ENCODE measurements at regions not wholly inside any gene's neighbourhood (a gene's known extent, or its start where the extent isn't known, plus 50 kb on each side); places are given as distances from the start of the nearest gene placed in this dataset.

DNA sequence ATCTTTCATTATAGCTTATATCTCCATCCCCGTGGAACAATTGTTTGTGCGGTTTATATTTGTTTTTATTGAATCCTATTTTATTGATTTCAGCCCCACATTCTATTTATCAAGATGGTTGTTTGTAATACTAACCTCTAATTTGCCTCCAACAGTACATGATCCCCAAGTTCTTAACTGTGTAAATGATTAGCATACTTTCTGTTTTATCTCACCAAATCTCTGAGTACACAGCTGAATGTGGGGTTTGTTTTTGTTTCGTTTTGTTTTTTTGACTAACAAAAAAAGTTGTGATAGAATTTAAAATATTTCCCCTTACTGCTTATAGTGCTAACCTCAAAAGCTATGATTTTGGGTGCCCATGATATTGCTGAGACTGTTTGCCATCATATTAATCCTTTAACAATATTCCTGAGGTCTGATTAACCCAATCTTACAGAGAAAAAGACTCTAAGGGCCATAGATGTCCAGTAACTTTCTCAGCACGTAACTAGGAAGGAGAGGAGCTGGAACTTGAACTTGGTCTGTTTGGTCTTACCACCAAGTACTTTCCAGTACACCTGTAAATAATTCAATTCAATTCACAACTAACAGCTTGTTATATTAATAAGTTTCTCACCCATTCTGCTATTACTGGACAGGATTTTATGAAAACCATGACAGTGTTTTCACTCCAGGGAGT is 789.8 kb downstream of the TUSC7 start:
- Histone ChIP-seq H3K36me3 (no peaks in the 10 kb centered on the region), H3K9me3 (no peaks in the 10 kb centered on the region), H3K4me1 (no peaks in the 10 kb centered on the region), H3K27ac (no peak overlapping the region), H3K4me3 (no peak overlapping the region), H3K27me3 (ENCODE audit: low read depth) (no peaks in the 10 kb centered on the region)
- ATAC-seq (no peak), DNase-seq (no peak)
- TF ChIP-seq, protein P1, sequence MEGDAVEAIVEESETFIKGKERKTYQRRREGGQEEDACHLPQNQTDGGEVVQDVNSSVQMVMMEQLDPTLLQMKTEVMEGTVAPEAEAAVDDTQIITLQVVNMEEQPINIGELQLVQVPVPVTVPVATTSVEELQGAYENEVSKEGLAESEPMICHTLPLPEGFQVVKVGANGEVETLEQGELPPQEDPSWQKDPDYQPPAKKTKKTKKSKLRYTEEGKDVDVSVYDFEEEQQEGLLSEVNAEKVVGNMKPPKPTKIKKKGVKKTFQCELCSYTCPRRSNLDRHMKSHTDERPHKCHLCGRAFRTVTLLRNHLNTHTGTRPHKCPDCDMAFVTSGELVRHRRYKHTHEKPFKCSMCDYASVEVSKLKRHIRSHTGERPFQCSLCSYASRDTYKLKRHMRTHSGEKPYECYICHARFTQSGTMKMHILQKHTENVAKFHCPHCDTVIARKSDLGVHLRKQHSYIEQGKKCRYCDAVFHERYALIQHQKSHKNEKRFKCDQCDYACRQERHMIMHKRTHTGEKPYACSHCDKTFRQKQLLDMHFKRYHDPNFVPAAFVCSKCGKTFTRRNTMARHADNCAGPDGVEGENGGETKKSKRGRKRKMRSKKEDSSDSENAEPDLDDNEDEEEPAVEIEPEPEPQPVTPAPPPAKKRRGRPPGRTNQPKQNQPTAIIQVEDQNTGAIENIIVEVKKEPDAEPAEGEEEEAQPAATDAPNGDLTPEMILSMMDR (IDR thresholded peaks at IDR 0.05): no peak
- intact Hi-C loops (cut with DNase I): no loop called here

DNA sequence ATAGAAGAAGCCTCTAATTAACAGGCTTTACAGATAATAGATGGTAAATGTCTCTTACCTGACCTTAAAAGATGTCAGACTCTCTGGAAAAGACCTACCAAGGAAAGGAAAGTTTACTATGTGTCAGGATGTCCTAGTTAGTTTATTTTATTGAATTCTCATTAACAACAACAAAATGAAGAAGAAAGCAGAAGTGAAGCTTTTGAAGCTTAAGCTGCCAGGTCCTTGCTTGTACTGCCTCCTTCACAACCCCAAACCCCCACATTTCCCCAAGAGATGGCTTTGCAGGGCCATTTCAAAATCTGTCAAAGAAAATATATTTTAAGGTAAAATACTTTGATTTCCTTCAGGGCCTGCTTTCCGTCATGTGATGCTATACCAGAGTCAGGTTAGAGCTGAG is 798.4 kb downstream of the TUSC7 start:
- intact Hi-C loops (cut with DNase I): no loop called here
- Histone ChIP-seq H3K27me3 (ENCODE audit: low read depth) (no peaks in the 10 kb centered on the region), H3K4me3 (no peak overlapping the region), H3K27ac (no peak overlapping the region), H3K36me3 (no peaks in the 10 kb centered on the region), H3K9me3 (no peaks in the 10 kb centered on the region), H3K4me1 (no peaks in the 10 kb centered on the region)
- TF ChIP-seq, protein P1 (IDR thresholded peaks at IDR 0.05): no peak
- no peak for ATAC-seq
- no peak for DNase-seq

DNA sequence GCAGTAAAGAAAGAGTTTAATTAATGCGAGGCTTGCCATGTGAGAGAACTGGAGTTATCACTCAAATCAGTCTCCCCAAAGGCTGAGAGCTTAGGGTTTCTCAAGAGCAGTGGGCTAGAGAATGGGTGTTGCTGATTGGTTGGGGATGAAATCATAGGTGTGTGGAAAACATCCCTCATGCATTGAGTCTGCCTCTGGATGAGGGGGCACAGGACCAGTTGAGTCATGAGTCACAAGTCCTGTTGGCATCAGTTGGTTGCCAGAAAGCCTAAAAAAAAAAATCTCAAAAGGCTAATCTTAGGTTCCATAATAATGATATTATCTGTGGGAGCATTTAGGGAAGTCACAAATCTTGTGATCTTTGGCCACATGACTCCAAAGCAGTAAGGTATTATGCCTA is 800.3 kb downstream of the TUSC7 start:
- intact Hi-C loops (cut with DNase I): no loop called here
- Histone ChIP-seq H3K36me3 (no peaks in the 10 kb centered on the region), H3K27ac (no peak overlapping the region), H3K27me3 (ENCODE audit: low read depth) (no peaks in the 10 kb centered on the region), H3K9me3 (no peaks in the 10 kb centered on the region), H3K4me1 (no peaks in the 10 kb centered on the region), H3K4me3 (no peak overlapping the region)
- peak in 1 of 2 donors; percentile 37 for ATAC-seq
- no peak for DNase-seq
- TF ChIP-seq, protein P1 (IDR thresholded peaks at IDR 0.05): no peak

DNA sequence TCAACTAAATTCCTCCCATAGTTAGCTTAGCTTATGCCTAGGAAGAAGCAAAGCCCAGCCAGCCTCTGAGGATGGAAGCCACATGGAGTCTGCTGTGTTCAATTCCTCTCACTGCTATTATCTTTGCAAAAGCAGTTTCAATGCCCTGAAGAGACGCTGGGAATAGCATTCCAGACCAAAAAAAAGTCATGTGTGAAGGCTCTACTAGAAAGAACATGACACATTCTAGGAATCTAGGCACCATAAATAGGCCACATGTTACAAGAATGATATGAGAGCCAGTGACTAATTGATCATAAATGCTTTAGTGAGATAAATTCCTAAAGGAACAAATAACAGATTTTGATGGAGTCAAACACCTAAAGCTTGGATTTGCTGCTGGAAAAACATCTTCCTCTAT is 800.8 kb downstream of the TUSC7 start:
- Histone ChIP-seq H3K9me3 (no peaks in the 10 kb centered on the region), H3K27me3 (ENCODE audit: low read depth) (no peaks in the 10 kb centered on the region), H3K4me3 (no peak overlapping the region), H3K36me3 (no peaks in the 10 kb centered on the region), H3K27ac (no peak overlapping the region), H3K4me1 (no peaks in the 10 kb centered on the region)
- intact Hi-C loops (cut with DNase I): no loop called here
- TF ChIP-seq, protein P1 (IDR thresholded peaks at IDR 0.05): no peak
- ATAC-seq (no peak), DNase-seq (no peak)

DNA sequence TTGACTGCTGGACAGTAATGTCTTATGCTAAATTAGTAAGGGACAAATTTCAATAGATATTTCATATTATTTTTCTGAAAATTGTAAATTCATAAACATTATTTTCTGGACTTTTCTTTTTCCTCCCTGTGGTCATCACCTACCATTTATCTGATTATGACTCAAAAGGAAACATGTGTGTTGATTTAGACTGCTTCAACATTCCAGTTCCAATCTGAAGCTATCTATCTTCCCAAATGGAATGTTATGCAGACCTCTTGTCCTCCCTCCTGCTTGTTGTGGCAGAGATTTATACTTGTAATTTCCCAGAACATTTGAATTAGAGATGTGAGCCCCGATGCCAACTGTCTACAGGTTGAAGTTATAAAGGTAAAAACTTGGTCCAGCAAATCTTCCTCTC is 803.4 kb downstream of the TUSC7 start:
- no peaks in the 10 kb centered on the region for H3K27me3 ChIP-seq (ENCODE audit: low read depth)
- ATAC-seq (no peak), DNase-seq (no peak)
- TF ChIP-seq, protein P1 (IDR thresholded peaks at IDR 0.05): no peak
- H3K9me3 ChIP-seq: no peaks in the 10 kb centered on the region
- H3K4me1 ChIP-seq: no peaks in the 10 kb centered on the region
- no peak overlapping the region for H3K27ac ChIP-seq
- intact Hi-C loops (cut with DNase I): no loop called here
- no peak overlapping the region for H3K4me3 ChIP-seq
- H3K36me3 ChIP-seq: no peaks in the 10 kb centered on the region

Data from lower lobe of right lung (tissue), 2 donors.